ENCODE measurements at regions not wholly inside any gene's neighbourhood (a gene's known extent, or its start where the extent isn't known, plus 50 kb on each side); places are given as distances from the start of the nearest gene placed in this dataset.

DNA sequence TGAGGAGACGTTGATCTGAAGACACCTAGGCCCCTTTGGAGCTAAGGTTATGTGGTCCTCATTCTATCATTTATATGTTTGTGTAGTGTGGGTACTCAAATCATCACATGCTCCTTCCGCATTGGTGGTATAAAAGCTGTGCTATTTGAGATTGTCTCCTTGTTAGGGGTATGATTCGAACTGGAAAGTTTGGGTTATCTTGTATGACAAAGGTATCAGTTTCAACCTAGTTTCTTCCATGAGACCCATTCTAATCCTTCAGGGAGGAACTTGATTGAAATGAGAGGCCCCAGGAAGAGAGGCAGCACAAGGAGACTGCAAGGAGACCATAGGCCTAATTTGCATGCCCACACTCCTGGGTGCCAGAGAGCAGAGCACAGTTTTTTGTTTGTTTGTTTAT lies 104.2 kb upstream of the TIAM2 start:
- no peaks in the 10 kb centered on the region for H3K9me3 ChIP-seq (ENCODE audit: low read depth)

DNA sequence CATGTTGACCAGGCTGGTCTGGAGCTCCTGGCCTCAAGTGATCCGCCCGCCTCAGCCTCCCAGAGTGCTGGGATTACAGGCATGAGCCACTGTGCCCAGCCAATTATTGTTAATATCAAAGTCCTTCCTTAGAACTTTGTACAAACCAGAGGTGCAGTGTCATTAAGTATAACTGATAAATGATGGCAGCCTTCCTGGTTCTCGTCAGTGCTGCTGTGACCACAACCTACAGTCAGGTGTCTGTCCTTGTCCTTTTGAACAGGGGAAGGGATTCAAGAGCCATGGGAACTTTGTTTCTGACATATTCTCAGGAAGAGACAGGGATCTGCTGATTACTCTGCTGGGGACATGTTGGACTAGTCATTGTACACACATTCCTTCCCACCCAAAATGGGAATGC lies 103.2 kb upstream of the TIAM2 start:
- no peaks in the 10 kb centered on the region for H3K9me3 ChIP-seq (ENCODE audit: low read depth)
- no peaks in the 10 kb centered on the region for H3K27me3 ChIP-seq
- TF ChIP-seq, protein P1, sequence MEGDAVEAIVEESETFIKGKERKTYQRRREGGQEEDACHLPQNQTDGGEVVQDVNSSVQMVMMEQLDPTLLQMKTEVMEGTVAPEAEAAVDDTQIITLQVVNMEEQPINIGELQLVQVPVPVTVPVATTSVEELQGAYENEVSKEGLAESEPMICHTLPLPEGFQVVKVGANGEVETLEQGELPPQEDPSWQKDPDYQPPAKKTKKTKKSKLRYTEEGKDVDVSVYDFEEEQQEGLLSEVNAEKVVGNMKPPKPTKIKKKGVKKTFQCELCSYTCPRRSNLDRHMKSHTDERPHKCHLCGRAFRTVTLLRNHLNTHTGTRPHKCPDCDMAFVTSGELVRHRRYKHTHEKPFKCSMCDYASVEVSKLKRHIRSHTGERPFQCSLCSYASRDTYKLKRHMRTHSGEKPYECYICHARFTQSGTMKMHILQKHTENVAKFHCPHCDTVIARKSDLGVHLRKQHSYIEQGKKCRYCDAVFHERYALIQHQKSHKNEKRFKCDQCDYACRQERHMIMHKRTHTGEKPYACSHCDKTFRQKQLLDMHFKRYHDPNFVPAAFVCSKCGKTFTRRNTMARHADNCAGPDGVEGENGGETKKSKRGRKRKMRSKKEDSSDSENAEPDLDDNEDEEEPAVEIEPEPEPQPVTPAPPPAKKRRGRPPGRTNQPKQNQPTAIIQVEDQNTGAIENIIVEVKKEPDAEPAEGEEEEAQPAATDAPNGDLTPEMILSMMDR (IDR thresholded peaks at IDR 0.05; ENCODE audit: low read depth, low read length) = no peak
- no peak overlapping the region for H3K27ac ChIP-seq
- H3K4me3 ChIP-seq = no peak overlapping the region
- H3K36me3 ChIP-seq = no peaks in the 10 kb centered on the region
- no peaks in the 10 kb centered on the region for H3K4me1 ChIP-seq (ENCODE audit: low read depth)
- no peak for DNase-seq (ENCODE audit: low read depth in 1 of 2, low spot score in 1 of 2)

More for the DNA sequence above, 104.2 kb upstream of the TIAM2 start:
- TF ChIP-seq, protein P1 (IDR thresholded peaks at IDR 0.05; ENCODE audit: low read depth, low read length) = no peak
- DNase-seq (ENCODE audit: low read depth in 1 of 2, low spot score in 1 of 2) = no peak
- H3K27me3 ChIP-seq = no peaks in the 10 kb centered on the region
- no peaks in the 10 kb centered on the region for H3K4me1 ChIP-seq (ENCODE audit: low read depth)
- no peak overlapping the region for H3K27ac ChIP-seq
- H3K36me3 ChIP-seq = no peaks in the 10 kb centered on the region
- no peak overlapping the region for H3K4me3 ChIP-seq

DNA sequence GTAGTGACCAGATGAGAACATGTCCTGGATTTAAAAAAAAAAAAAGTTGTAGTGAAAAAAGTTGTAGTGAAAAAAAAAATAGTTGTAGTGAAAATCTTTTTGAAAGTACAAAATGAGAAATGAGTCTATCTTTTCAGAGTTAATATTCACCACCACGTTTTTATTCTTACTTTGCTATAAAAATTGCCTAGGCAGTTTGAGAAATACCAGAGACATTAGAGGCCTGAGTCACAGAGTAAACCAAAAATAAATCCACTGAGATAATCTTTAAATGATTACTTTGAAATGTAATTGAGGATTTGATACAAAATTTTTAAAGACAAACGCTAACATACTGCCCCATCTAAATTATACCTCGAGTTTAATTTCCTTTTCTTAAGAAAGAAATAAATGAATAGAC lies 101.2 kb upstream of the TIAM2 start:
- Histone ChIP-seq H3K27ac (no peak overlapping the region), H3K36me3 (no peaks in the 10 kb centered on the region), H3K27me3 (no peaks in the 10 kb centered on the region), H3K4me3 (no peak overlapping the region), H3K9me3 (ENCODE audit: low read depth) (no peaks in the 10 kb centered on the region), H3K4me1 (ENCODE audit: low read depth) (no peaks in the 10 kb centered on the region)
- no peak for DNase-seq (ENCODE audit: low read depth in 1 of 2, low spot score in 1 of 2)
- TF ChIP-seq, protein P1 (IDR thresholded peaks at IDR 0.05; ENCODE audit: low read depth, low read length) = no peak

DNA sequence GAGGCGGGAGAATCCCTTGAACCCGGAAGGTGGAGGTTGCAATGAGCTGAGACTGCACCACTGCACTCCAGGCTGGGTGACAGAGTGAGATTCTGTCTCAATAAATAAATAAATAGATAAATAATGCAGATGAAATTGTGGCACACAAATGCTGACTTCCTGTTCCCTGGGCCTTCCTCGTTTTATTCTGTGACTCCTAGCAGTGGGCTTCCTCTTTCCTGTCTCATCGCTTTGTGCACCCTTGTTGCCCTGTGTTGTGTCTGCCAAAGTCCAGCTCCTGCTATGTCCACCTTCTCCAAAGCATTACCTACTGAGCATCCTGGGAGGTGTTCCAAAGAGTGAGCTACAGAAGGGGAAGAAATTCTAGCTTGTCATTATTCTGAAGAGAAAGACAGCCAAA lies 100.2 kb upstream of the TIAM2 start:
- Histone ChIP-seq H3K36me3 (no peaks in the 10 kb centered on the region), H3K4me3 (no peak overlapping the region), H3K4me1 (ENCODE audit: low read depth) (no peaks in the 10 kb centered on the region), H3K27ac (no peak overlapping the region), H3K27me3 (no peaks in the 10 kb centered on the region), H3K9me3 (ENCODE audit: low read depth) (no peaks in the 10 kb centered on the region)
- TF ChIP-seq, protein P1 (IDR thresholded peaks at IDR 0.05; ENCODE audit: low read depth, low read length) = no peak
- DNase-seq (ENCODE audit: low read depth in 1 of 2, low spot score in 1 of 2) = no peak

DNA sequence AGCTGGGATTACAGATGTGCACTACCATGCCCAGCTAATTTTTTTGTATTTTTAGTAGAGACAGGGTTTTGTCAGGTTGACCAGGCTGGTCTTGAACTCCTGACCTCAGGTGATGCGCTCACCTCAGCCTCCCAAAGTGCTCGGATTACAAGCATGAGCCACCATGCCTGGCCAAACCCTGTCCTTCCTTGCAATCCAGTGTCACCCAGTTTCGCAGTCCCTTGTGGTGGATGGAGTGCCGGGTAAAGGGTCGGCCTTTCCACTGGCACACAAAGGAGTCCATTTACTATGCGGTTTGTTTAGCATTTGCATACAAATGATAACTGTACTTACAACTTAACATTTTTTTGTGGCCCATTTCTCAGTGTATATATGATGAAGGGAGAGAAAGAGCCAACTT lies 99.3 kb upstream of the TIAM2 start:
- Histone ChIP-seq H3K4me1 (ENCODE audit: low read depth) (no peaks in the 10 kb centered on the region), H3K36me3 (no peaks in the 10 kb centered on the region), H3K27ac (no peak overlapping the region), H3K9me3 (ENCODE audit: low read depth) (no peaks in the 10 kb centered on the region), H3K4me3 (no peak overlapping the region), H3K27me3 (no peaks in the 10 kb centered on the region)
- no peak for DNase-seq (ENCODE audit: low read depth in 1 of 2, low spot score in 1 of 2)
- TF ChIP-seq, protein P1 (IDR thresholded peaks at IDR 0.05; ENCODE audit: low read depth, low read length) = no peak

DNA sequence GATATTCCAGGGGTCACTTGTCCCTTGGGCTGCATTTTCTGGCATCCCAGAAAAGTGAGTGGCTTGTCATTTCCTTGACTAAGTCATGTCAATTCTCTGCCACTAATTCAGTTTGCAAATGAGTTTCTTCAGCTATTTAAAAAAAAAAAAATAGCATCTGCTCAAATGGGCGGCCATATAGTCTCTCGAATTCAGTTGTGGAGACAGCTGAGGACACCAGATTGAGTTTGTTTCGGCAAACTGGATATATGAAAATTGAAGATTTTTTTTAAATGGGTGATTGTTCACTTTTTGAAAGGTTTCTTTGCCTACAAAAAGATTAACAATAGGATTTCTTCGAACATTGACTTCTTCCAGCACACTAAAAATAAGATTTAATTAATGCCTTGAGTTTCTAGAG lies 96.3 kb upstream of the TIAM2 start:
- no peaks in the 10 kb centered on the region for H3K27me3 ChIP-seq
- no peak overlapping the region for H3K4me3 ChIP-seq
- H3K9me3 ChIP-seq (ENCODE audit: low read depth) = no peaks in the 10 kb centered on the region
- H3K27ac ChIP-seq = no peak overlapping the region
- no peaks in the 10 kb centered on the region for H3K4me1 ChIP-seq (ENCODE audit: low read depth)
- TF ChIP-seq, protein P1 (IDR thresholded peaks at IDR 0.05; ENCODE audit: low read depth, low read length) = no peak
- no peak for DNase-seq (ENCODE audit: low read depth in 1 of 2, low spot score in 1 of 2)
- no peaks in the 10 kb centered on the region for H3K36me3 ChIP-seq
